ENCODE measurements at regions not wholly inside any gene's neighbourhood (a gene's known extent, or its start where the extent isn't known, plus 50 kb on each side); places are given as distances from the start of the nearest gene placed in this dataset.

- DNase-seq = no peak
Measured at GRCh38 chr1:37284053-37284452, 190.3 kb upstream of the ZC3H12A start.

- DNase-seq = no peak
Measured at GRCh38 chr1:37286881-37287280, 187.5 kb upstream of the ZC3H12A start.

- peak in 1 of 2 donors; percentile 70 for DNase-seq
Measured at GRCh38 chr1:37288900-37289299, 185.5 kb upstream of the ZC3H12A start.

GRCh38 chr1:37290718-37291117, 183.7 kb upstream of the ZC3H12A start:
- no peak for DNase-seq

- DNase-seq = no peak
Measured at GRCh38 chr1:37292789-37293188, 181.6 kb upstream of the ZC3H12A start.

- no peak for DNase-seq
Measured at GRCh38 chr1:37294096-37294495, 180.3 kb upstream of the ZC3H12A start.

- no peak for DNase-seq
Measured at GRCh38 chr1:37294529-37294928, 179.9 kb upstream of the ZC3H12A start.

GRCh38 chr1:37298769-37299168, 175.6 kb upstream of the ZC3H12A start:
- no peak for DNase-seq

GRCh38 chr1:37299216-37299615, 175.2 kb upstream of the ZC3H12A start:
- DNase-seq = no peak

- DNase-seq = no peak
Measured at GRCh38 chr1:37303884-37304574, 170.4 kb upstream of the ZC3H12A start.

GRCh38 chr1:37305108-37305507, 169.3 kb upstream of the ZC3H12A start:
- no peak for DNase-seq

- no peak for DNase-seq
Measured at GRCh38 chr1:37305841-37306240, 168.5 kb upstream of the ZC3H12A start.

- no peak for DNase-seq
Measured at GRCh38 chr1:37306461-37306860, 167.9 kb upstream of the ZC3H12A start.

- DNase-seq = no peak
Measured at GRCh38 chr1:37306871-37307270, 167.5 kb upstream of the ZC3H12A start.

GRCh38 chr1:37308031-37308960, 166.1 kb upstream of the ZC3H12A start:
- no peak for DNase-seq

- DNase-seq = no peak
Measured at GRCh38 chr1:37309574-37309973, 164.8 kb upstream of the ZC3H12A start.

GRCh38 chr1:37310064-37310463, 164.3 kb upstream of the ZC3H12A start:
- no peak for DNase-seq

- DNase-seq = no peak
Measured at GRCh38 chr1:37315371-37315846, 159.0 kb upstream of the ZC3H12A start.

- no peak for DNase-seq
Measured at GRCh38 chr1:37317870-37318467, 156.4 kb upstream of the ZC3H12A start.

- DNase-seq = no peak
Measured at GRCh38 chr1:37318490-37318889, 155.9 kb upstream of the ZC3H12A start.

- DNase-seq = no peak
Measured at GRCh38 chr1:37319284-37319683, 155.1 kb upstream of the ZC3H12A start.

- DNase-seq = peak in 1 of 2 donors; percentile 10
Measured at GRCh38 chr1:37323486-37324377, 150.6 kb upstream of the ZC3H12A start.

Data from CD4-positive, alpha-beta T cell treated with Interleukin-1 beta for 1 hour (primary cell).